ENCODE measurements at regions not wholly inside any gene's neighbourhood (a gene's known extent, or its start where the extent isn't known, plus 50 kb on each side); places are given as distances from the start of the nearest gene placed in this dataset.

- peaks cover 3% of the 10 kb centered on the region for H3K4me1 ChIP-seq
- no peaks in the 10 kb centered on the region for H3K36me3 ChIP-seq
- H3K27me3 ChIP-seq, result no peaks in the 10 kb centered on the region
- TF ChIP-seq EP300 (IDR thresholded peaks at IDR 0.05) (no peak), POLR2A (IDR thresholded peaks at IDR 0.05) (no peak), CTCF (IDR thresholded peaks at IDR 0.05) (no peak), POLR2AphosphoS5 (IDR thresholded peaks at IDR 0.05) (no peak)
- 89% methylated on average over 2 of the region's 2 CpGs for WGBS
- no peak overlapping the region for H3K27ac ChIP-seq
- H3K9me3 ChIP-seq, result no peaks in the 10 kb centered on the region
- no peak for DNase-seq (ENCODE audit: low spot score in 2 of 2)
- no peak overlapping the region for H3K4me3 ChIP-seq
These were observed 523.8 kb downstream of the RASEF start for GRCh38 chr9:82539146-82539545.

- H3K36me3 ChIP-seq, result no peaks in the 10 kb centered on the region
- H3K4me3 ChIP-seq, result no peak overlapping the region
- TF ChIP-seq EP300 (IDR thresholded peaks at IDR 0.05) (no peak), POLR2AphosphoS5 (IDR thresholded peaks at IDR 0.05) (no peak), CTCF (IDR thresholded peaks at IDR 0.05) (no peak), POLR2A (IDR thresholded peaks at IDR 0.05) (no peak)
- WGBS, result 52% methylated on average over 2 of the region's 2 CpGs
- H3K4me1 ChIP-seq, result peaks cover 3% of the 10 kb centered on the region
- peak in 1 of 2 donors; percentile 59 for DNase-seq (ENCODE audit: low spot score in 2 of 2)
- H3K27me3 ChIP-seq, result no peaks in the 10 kb centered on the region
- no peaks in the 10 kb centered on the region for H3K9me3 ChIP-seq
- no peak overlapping the region for H3K27ac ChIP-seq
These were observed 522.9 kb downstream of the RASEF start for GRCh38 chr9:82539856-82540579.

GRCh38 chr9:82543726-82544125 is 519.2 kb downstream of the RASEF start:
- Histone ChIP-seq H3K4me3 (no peak overlapping the region), H3K4me1 (peaks cover 3% of the 10 kb centered on the region), H3K27me3 (no peaks in the 10 kb centered on the region), H3K9me3 (no peaks in the 10 kb centered on the region), H3K36me3 (no peaks in the 10 kb centered on the region), H3K27ac (no peak overlapping the region)
- TF ChIP-seq POLR2AphosphoS5 (IDR thresholded peaks at IDR 0.05) (no peak), EP300 (IDR thresholded peaks at IDR 0.05) (no peak)
- no peak for DNase-seq (ENCODE audit: low spot score in 2 of 2)

- H3K27ac ChIP-seq, result no peak overlapping the region
- H3K36me3 ChIP-seq, result no peaks in the 10 kb centered on the region
- H3K27me3 ChIP-seq, result no peaks in the 10 kb centered on the region
- no peak overlapping the region for H3K4me3 ChIP-seq
- H3K9me3 ChIP-seq, result no peaks in the 10 kb centered on the region
- TF ChIP-seq CTCF (IDR thresholded peaks at IDR 0.05) (no peak), POLR2A (IDR thresholded peaks at IDR 0.05) (no peak), POLR2AphosphoS5 (IDR thresholded peaks at IDR 0.05) (no peak), EP300 (IDR thresholded peaks at IDR 0.05) (no peak)
- H3K4me1 ChIP-seq, result no peaks in the 10 kb centered on the region
- no peak for DNase-seq (ENCODE audit: low spot score in 2 of 2)
These were observed 516.8 kb downstream of the RASEF start for GRCh38 chr9:82546136-82546535.

- Histone ChIP-seq H3K9me3 (no peaks in the 10 kb centered on the region), H3K27me3 (no peaks in the 10 kb centered on the region), H3K27ac (no peak overlapping the region), H3K4me3 (no peak overlapping the region), H3K36me3 (no peaks in the 10 kb centered on the region), H3K4me1 (no peaks in the 10 kb centered on the region)
- WGBS, result 81% methylated on average over 1 of the region's 1 CpG
- TF ChIP-seq POLR2AphosphoS5 (IDR thresholded peaks at IDR 0.05) (no peak), CTCF (IDR thresholded peaks at IDR 0.05) (no peak), POLR2A (IDR thresholded peaks at IDR 0.05) (no peak), EP300 (IDR thresholded peaks at IDR 0.05) (no peak)
- no peak for DNase-seq (ENCODE audit: low spot score in 2 of 2)
These were observed 514.9 kb downstream of the RASEF start for GRCh38 chr9:82547995-82548394.

All from suprapubic skin (tissue), 4 donors.